Suppressor macrophage (primary cell): ENCODE measurements at regions not wholly inside any gene's neighbourhood (a gene's known extent, or its start where the extent isn't known, plus 50 kb on each side); places are given as distances from the start of the nearest gene placed in this dataset.

Experiments
- DNase-seq, 4 experiments: peaks; one replicate each; pipeline ENCODE4 v3.0.0-alpha.2; 2020 to 2022

DNA sequence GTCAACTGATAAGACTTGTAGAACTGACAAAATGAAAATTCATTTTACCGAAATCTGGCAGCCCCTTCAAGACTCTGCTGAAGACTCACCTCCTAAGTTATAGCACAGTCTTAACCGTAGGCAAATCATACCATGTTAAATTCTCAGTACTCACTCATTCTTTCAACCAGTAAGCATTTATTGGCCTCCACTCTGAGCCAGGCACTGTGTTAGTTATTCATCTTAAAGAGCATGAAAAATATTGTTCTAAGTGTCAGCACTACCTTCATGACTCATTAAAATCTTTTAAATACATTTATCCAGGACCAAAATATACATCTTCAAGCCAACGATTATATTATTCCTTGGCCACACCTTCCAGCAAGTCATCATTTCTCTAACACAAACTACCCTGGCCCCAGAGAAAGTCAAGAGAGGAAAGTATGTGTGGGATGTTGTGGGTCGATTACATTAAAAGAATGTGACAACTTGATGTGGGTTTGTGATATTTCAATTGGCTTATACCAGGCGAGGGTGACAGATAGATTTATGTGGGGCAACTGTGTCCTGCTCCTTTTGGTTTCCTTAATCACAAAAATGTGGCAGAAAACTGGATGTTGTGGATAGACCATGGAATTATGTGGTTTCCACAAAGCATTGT lies 55.0 kb downstream of the TMEM30B start:
- no peak for DNase-seq

DNA sequence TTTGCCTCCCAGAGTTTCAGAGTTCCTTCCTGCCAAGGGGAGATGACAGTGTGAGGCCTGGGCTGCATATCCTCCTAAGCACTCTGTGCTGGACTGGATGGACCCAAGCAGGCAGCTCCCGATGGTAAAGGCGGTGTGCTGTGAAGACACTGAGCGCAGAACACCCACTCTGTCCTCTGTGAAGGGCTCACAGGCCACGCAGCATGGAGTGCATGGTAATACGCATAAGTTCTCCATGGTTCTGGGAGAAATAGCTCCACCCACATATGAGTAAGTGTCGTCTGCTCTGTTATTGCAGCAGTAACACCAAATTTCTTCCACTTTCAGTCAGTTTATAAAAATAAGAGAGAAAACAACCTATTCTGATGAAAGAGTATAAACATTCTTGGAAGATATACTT lies 55.8 kb downstream of the TMEM30B start:
- peak; percentile 15 to 58 (median 54) for DNase-seq

DNA sequence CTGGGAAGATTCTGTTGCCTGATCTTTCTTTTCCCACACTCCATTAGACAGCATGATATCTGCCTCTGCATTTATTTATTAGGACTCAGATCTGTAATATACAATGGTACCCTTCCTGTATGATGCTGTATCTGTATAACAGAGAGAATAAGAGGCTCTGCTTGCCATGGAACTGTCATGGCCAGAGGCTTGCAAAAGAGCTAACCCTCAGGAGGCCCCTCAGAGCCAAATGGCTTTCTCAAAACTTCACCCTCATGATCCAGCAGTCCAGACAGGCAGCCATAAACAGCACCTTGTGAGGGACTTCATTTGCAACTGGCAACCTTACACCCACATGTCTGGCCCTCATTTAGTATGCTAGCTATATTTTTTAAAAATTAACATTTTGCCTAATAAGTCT lies 57.6 kb downstream of the TMEM30B start:
- DNase-seq: no peak

DNA sequence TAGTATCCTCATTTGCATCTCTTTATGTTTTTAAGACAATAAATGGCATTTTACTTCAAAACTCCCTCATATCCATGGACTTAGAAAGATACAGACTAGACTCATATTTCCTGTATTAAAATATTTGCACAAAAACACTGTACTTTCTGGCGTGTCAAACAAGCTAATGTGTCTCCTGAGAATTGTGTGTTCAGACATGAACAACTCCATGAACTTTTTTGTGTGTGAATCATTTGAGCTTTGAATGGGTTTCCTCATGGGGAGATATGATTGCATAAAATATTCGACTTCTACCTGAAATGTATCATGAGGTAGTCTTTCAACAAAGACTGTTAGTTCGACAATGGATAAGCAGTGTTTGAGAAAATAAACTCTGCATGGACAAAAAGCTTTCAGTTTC lies 58.8 kb downstream of the TMEM30B start:
- no peak for DNase-seq

DNA sequence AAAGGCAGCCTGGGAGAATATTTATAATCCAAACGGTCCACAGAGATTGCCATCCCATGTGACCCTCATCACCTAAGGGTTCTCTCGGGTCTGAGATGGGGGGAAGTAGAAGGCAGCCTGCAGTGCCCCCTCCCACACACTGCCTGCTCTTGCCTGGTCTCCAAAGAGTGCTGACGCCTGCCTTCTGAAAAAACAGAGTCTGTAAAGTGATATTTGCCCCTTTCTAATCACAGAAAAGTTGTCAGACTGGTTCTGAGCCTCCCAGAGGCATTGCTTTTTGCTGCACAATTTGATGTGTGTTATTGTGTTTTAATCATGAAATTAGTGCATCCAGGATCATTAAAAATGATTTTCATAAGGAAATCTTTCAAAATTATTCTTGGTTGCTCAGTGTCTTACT lies 59.2 kb downstream of the TMEM30B start:
- peak in 2 of 4 experiments; percentile 7 to 29 for DNase-seq

DNA sequence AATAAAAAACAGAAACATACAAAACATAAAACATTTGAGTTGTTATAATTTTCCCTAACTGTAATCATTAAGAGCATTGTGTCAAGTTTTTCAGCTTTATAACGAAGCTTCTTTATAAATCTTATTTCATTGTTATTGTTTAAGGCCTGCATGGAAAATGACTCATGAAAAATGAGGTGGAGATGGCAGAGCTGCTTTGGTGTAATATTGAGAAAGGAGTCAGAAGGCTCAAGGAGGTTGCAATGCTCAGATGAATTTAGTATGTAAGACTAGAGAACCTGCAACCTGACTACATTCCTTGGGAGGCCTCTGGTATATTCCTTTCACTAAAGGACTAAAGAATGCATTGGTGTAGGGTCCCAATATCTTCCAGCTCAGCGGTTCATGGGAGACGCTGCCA lies 61.5 kb downstream of the TMEM30B start:
- DNase-seq: no peak

DNA sequence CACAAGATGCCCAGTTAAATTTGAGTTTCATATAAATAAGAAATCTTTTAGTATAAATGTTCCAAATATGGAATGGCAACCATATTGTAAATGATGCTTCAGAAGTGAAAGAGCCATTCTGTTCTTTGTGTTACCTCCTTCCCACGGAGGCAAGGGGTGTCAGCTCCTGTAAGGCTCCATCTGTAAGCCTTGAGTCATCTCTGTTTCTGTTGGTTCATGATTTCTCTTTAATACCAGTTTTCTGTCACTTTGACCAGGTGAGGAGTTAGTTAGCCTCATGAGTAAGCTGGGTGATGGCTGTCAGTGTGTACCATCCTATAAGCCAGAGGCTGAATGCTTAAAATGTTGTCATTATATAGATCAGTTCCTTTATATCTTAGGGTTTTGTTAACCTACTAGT lies 61.9 kb downstream of the TMEM30B start:
- no peak for DNase-seq

DNA sequence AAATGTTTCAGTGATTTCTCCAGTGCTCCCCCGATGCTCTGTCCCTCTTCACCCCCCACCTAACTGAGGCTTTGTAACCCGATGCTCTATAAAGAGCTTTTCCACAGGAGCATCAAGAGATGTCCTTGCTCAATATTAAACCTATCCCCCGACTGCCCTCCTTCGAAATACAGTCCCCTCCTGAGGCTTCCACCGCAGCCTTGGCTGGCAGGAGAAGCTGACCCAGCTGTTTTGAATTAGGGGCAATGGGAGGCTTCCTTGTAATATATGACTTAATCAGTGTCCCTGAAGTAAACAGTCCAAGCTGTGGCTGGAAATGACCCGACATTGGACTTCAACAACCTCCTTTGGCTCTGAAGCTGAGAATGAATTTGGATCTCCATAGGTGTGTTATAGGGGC lies 62.4 kb downstream of the TMEM30B start:
- DNase-seq: no peak

DNA sequence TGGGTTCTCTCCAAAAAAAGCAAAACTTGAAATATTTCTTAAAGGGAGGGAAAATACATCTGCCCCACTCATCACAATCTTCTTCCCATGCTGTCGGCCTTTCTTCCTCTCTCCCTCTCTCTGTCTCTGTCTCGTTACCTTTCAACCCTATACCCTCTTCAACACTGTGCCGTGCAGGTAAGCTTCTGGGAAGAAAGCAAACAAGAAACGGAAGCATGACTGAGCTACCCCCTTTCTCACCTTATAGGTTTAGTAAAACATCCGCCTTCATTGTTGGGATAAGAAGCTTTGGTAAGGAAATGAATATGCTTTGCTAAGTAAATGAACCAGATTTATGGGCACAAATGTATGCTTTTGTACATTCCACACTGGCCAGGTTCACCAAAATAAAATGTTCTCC lies 63.0 kb downstream of the TMEM30B start:
- DNase-seq: no peak

DNA sequence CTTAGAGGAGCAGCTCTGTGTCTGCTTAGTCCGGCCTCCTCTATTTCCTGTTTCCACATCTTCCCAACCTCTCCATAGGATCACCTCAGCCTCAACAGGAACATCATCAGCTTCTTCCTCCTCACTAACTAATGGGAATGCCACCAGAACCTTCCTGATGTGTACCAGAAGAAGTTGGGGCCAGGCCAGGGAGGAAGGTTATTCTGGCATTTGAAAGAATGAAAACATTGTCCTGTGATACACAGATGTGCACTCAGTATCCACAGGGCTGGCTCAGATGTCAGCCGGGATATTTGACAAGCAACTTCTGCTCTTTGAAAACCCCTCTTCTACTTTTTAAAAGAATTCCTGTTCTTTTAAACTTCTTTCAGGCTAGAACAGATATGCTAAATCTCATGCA lies 63.6 kb downstream of the TMEM30B start:
- peak in 2 of 4 experiments; percentile 13 to 37 for DNase-seq

DNA sequence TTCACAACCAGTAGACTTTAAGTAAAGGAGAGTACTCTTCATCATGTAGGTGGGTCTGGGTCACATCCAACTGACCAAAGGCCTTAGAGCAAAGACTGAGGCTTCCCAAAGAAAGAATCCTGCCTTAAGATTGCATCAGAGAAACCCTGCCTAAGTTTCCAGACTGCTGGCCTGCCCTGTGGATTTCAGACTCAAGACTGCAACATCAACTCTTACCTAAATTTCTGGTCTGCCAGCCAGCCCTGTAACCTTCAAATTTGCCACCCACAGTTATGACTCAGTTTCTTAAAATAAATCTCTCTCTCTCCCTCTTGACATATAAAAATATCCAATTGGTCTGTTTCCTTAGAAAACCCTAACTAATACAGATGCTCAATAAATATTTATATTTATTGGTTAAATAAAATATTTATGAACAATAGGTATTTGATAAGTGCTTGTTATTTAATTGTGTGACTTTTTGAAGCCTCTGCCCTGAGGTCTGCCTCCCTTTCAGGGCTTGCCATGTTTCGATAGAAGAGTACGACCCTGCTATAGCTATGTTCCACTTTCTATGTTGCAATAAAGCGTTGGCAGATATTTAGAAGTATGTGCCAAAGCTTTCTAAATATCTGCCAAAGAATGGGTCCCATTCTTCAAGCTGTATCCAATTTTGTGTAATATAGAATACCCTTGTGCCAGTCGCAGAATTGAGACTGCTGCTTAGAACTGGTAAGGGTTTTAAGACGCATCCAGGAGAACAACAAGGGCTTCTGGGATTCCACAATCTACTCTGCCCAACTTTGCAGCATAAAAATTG lies 65.7 kb downstream of the TMEM30B start:
- peak; percentile 15 to 65 (median 56) for DNase-seq

DNA sequence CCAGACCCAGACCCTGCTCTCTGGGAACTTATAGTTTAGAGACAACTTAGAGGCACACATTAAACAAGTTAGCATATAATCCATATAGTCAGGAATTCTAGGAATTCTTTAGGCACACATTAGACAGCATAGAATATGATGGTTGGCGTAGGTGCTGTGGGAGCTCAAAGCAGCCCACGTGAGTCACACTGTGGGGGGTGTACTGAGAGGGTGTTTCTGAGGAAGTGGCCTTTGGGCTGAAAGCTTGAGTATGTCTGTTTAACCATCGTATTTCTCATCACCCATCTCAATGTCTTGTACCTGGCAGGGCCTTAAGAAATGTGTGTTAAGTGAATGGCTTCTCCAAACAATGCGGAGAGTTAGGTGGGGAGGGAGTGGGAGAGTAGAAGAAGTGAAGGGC lies 67.2 kb downstream of the TMEM30B start:
- DNase-seq: peak in 2 of 4 experiments; percentile 22 to 32

DNA sequence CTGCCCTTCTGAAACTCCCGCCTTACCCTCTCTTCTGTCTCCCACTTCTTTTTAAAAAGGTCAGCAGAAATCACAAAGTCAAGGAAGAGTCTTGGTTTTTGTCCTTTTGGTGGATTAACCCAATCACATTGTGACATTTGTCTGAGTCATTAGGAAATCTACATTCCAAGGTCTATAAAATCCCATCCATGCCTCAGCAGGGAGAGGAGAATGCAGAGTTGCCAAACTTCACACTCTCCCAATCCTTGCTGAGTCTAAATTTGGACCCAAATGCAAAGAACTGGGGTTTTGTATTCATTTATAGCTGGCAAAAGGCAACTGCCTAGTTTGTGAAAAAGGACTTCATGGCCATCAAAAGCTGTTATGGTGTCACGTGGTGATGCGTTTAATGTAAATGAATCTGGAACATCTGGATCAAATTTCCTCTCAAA lies 67.9 kb downstream of the TMEM30B start:
- no peak for DNase-seq

DNA sequence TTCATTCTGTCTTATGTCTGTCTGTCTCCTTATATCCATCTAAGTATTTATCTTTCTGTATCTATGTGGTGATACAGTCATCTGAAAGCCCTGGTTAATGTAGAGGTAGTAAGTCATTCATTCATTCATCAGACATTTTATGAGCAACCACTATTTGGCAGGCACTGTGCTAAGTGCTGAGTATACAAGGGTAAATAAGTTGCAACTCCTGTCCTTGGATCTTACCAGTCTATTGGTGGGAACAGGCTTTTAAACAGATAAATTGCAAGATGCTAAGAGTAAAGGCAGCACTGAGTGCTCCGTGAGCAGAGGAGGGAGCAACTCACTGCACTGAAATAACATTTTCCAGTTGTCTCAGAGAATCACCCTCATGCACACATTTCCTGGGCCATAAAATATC lies 68.6 kb downstream of the TMEM30B start:
- DNase-seq: no peak

DNA sequence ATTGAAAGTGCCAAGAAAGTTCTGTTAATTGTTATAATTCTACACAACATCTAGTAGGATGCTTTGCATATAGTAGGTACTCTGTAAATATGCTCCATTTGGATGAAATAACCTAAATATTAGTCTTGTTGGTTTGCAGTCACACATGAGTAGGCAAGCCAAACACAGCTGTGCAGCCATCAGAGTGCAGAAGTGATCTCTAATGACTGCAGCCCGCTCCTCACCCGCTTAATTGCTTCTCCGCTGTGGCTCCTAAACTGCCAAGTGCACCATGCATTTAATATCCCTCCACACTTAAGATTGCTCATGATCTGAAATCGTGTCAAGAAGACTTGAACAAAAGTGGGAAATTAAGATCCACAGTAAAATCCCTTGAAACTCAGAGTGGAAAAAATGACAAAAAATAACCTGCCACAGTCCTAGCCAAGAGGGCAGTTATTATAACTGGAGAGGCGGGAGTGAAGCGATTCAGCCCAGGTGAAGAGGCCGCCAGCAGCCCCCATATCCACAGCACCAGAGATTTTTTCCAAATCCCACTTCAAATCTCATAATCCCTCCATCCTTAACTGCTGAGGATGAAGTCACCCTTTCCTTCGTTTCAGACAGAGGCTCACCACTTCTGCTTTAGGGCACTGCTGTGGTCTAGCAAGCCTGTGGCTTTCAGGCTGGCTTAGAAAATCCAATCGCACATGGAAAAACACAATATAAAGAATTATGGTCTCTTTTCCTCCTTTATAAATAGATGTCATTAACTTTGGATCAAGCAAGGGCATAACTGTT lies 69.5 kb downstream of the TMEM30B start:
- peak; percentile 30 to 53 (median 50) for DNase-seq

DNA sequence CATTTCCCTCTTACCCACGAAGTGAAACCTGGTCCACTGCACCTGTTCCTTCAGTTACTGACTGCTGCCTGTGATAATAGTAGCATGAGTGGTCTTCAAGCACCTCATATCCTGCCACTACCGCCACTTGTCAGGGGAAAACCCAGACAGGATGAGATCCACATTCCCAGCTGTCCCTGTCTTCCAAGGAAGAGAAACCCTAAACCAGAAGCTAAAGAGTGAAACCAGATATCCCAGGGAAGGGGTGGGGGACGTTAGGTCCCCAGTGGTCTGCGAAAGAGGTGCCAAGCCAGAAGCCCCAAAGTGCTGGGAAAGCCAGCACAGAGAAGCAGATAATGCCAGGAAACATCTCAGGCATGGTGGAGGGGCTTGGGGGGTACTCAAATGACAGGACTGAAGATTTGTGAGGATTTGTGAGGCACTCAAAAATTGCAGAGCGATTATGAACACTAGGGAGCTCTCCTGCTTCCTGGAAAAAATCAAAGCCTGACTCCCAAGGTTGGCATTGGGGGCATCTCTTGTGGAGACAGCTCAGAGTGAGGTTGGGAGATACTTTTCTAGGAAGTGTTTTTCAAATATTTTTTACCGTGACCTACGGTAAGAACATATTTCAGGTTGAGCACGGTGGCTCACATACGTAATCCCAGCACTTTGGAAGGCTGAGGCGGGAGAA lies 77.9 kb downstream of the TMEM30B start:
- DNase-seq: no peak

DNA sequence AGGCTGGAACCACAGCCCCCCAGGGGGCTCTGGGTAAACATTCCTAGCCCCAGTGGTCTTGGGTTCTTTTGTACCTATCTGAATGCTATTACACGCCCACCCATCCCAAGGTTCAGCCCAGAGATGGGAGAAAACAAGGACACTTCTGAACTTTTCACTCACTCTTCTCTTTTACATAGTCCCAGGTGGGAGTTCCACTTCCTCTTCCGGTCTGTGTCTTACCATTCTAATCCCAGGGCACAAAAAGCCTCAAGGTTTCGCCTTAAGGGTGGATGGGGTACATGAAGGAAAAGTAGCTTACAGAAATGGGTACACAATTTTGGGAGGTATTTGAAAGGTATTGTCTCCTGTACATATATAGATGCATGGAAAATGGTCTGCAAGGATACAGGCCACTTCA lies 79.0 kb downstream of the TMEM30B start:
- no peak for DNase-seq

DNA sequence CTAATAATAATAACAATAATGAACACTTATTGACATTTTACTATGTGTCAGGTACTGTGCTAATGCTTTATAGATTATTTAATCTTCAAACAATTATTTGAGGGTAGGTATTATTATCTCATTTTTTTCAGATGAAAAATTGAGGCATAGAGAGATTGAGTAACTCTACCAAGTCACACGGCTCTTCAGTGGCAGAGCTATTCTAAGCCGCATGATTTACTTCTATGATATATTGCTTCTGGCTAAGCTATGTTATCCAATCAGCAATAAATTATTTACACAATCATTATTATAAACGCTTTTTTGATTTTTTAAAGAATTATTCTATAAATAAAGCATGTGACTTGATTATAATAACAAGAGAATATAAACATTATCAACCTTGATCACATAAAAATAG lies 80.0 kb downstream of the TMEM30B start:
- DNase-seq: no peak

DNA sequence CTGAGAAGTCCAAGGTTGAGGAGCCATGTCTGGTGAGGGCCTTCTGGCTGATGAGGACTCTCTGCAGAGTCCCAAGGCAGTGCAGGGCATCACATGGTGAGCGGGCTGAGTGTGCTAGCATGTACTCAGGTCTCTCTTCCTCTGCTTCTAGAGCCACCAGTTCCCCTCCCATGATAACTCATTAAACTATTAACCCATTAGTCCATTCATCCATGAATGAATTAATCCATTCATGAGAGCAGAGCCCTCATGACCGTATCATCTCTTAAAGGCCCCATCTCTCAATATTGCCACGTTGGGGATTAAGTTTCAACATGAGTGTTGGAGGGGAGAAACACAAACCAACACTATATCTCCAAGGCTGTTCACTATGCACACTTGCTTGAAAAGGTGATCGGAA lies 83.7 kb downstream of the TMEM30B start:
- DNase-seq: no peak

DNA sequence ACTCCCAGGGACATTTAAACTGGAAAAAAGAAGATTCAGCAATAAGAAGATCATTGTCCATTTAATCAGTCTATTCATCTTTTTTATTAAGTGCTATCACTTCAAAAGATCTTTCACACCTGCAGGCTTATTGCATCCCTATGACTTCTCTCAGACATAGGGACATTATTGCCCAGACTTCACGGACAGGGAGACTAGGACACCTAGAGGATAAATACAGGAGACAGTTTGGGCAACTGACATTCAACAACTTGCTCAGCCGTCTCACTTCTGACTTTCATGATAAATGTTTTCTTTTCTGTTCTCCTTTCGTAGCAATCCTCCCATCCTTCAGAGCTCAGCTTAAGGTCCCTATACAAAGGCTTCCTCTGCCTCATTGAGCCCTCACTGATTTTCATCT lies 84.3 kb downstream of the TMEM30B start:
- no peak for DNase-seq

DNA sequence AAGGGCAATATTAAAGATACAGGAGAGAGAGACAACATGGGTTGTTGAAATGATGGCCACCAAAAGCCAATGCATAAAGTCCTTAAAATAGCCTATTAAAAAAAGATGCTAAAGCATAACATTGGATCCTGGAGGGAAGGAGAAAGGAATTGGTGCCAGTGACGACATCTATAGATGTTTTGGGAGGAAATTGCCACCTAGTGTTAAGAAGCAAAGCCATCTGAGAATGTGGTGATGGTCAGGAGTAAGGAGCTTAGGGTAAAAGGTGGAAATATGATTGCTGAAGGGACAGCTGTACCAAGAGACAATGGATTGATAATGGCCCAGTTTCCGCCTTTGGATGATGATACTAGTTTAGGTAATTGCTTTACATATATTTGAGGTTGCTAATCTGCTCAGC lies 85.1 kb downstream of the TMEM30B start:
- no peak for DNase-seq

DNA sequence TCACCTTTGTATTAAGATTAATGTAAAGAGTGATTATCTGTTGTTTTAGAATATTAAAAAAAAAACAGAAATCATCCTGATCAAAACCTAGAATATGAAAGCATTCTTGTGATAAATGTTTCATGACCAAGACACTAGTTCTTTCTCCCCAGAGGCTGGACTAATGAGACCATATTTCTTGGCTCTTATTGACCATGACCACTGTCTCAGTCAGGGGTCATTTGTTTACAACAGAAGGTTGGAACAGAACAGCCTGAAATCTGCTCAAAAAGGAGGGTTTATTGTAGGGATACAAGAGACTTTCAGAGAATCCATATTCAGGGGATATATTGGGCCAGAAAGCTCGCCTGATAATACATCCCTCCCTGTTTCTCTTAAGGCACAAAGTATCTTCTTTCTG lies 87.7 kb downstream of the TMEM30B start:
- no peak for DNase-seq

DNA sequence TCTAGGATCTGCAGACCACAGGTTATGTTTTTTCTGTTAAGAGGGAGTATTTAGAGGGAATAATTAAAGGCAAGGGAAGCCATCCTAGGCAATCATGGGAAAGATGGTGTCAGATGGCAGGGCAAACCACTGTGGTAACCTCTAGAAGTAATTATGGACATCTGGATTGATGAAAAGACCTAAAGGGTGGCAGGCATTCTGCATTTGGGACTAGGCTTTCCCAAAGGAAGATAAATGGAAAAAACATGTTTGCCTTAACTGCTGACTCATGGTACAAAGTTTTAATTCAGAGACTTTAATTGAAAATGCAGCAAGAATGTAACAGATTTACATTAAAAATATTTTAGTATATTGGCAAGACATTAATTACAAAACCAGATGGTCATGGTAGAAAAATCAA lies 88.1 kb downstream of the TMEM30B start:
- DNase-seq: no peak
